ENCODE measurements at regions not wholly inside any gene's neighbourhood (a gene's known extent, or its start where the extent isn't known, plus 50 kb on each side); places are given as distances from the start of the nearest gene placed in this dataset.
"Not testable (repeated sequence)": the region's sequence is repeated elsewhere in the genome, so short reads cannot be mapped to it uniquely, and the experiment has no call there.

DNA sequence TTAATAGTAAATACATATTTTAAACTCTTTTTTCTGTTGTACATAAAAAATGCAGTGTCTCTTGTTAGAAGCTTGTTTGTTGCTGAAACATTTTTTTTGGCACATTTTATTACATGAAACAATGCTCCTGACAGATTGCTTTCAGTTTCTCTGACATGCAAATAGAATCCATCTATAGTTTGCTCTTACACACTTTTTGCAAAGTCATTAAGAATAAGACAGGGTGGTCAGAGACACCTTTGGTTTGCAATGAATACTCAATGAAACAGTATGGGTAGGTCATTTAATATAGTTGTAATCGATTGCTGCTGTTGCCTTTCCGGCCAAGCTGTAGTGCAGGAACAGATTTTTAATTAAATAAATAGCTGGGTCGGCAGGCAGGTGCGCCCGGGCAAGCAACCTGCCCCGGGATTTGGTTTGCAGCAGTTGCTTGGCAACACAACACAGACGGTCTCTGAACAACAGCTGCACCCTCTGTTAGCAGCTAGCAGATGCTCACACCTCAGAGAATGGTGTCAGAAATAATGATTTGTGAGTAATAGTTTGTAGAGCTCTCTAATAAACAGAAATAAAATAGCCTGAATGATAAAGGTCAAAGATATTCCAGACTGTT is 115.7 kb upstream of the CACNA2D1 start:
- DNase-seq, result no peak

DNA sequence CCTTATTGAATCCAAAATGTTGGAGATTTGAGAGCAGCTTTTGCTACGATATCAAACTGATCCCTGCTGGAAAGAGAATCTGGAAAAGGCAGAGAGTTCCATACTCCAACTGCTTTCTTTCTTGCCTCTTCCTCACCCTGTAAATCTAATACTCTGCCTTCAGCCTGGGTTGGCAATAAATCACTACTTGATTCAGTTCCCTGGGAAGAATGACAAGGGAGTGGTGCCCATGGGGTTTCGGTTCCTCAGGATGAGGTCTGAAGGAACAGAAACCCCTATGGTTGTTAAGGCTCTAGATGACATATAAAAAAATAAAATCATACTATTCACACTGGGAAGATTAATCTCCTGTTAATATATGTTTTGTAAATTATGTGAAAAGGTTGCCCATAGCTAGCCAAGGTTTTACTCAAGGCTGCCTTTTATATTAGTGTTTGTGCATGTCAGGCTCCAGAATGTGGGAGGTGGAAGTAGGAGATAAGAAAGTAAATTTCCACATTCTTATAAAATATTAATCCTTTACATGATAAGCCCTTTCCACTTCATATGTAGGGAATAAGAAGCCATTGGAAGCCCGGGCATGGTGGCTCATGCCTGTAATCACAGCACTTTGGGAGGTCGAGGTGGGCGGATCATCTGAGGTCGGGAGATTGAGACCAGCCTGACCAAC is 106.2 kb upstream of the CACNA2D1 start:
- no peak for DNase-seq

DNA sequence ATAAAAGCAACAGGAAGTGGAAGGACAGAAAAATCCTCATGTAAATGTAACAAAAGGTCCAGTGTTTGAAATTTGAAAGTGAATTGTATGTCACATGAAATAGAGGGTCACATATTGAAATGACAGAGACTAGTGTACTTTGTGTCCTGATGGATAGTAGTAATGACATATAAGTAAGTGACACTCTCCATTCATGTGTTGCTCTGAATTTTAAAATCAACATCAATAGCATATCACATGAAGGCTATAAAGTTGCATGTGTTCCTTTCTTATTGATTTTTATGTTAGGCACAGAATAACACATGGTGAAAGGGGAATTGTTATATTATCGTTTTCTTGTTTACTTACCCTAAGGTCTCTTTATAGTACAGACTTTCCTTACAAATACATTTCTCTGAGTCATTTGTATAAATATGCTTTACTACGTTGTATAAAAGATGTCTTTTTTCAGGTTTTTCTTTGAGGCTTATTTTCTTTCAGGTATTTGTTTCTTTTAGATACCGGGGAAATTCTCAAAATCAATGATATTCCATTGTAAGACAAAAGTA is 104.6 kb upstream of the CACNA2D1 start:
- DNase-seq, result no peak

DNA sequence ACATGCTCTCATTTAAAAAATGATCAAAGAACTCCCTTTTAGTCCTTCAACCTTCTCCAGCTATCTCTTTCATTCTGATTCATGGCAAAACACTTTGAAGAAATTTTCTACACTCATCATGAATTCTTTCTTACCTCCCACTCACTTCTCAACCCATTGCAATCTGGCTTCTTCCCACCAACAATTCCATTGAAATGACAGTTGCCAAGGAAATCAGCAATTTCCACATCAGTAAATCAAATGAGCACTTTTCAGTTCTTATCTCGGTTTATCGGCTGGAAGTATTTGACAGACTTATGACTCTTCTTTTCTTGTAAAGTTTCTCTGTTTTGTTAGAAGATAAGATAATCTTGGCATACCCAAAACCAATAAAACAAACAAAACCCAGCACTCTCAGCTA is 99.1 kb upstream of the CACNA2D1 start:
- DNase-seq, result peak; percentile 50

DNA sequence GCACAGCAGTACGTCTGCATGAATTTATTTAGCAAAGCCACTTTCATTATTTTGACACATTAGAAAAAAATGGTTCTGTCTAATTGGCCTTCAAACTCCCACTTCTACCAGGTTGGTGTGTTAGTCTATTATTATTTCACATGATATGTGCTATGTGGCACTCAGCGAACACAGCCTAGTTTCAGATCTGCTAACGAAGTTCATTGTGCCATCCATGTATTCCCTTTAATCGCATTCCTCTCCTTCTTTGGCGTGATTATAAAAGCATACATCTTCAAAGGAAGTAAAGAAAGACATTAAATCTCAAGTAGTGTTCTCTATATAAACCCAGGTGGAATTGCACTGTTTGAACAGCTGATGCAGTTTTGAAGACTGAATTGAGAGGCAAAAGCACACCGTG is 96.4 kb upstream of the CACNA2D1 start:
- no peak for DNase-seq

DNA sequence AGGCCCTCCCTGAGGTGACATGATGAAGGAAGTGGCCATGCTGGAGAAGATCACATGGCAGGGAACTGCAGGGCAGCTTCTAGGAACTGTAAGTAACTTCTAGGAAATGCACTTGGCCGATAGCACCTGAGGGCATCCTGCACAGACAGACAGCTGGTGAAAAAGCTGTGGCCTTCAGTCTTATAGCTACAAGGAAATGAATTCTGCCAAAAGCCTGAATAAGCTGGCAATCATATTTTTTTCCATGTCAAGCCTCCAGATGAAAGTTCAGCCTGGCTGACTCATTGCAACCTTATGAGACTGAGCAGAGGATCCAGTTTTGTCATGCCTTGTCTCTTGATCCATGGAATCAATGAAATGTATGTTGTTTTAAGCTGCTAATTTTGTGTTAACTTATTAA is 91.1 kb upstream of the CACNA2D1 start:
- DNase-seq, result peak; percentile 48

DNA sequence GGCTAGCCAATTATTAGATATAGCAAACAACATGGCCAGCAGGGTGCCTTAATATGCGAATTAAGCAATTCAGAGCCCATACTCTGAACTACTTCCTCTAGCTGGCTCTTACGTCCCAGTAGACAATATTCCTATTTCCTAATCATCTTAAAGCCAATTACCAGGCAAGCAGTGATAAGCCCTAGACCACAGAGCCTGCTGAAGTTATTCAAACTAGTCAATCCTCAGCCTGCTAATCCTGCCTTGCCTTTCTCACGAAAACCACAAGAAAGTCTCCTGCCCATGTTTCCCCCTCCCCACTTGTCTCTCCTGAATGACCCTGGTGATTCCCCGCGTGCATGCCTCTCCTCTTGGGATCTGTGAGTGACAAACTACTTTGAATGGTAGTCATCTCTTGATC is 86.8 kb upstream of the CACNA2D1 start:
- DNase-seq, result no peak

DNA sequence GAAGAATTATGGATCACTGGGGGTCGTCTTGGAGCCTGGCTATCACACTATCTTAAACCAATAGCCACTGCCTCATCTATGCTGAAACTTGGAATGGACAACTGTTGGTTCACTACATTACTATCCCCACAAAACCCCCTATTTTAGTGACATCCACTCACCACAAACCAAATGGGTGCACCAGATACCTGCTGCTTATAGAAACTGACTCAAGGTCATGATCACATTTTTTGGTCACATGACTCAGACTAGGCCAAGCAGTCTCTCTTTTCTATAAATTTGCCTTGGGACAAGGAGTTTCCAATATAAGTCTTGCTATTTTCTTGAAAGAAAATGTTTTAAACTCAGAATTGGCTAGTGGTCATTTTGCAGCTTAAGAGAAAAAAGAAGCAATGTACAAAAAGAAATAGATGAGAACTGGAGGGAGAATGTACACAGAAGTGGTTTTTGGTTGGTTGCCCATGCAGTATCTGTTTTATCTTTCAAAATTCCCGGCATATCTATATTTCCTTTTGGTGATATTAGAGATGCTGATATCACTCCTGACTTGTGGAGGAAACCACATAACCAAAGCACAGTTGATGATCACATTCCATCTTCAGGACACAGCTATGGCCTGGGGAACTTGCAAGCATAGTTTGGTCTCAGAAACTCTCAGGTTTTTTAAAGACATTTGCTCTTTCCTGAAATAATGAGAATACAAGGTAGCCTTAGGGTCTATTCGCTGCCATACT is 85.2 kb upstream of the CACNA2D1 start:
- peak; percentile 12 for DNase-seq

DNA sequence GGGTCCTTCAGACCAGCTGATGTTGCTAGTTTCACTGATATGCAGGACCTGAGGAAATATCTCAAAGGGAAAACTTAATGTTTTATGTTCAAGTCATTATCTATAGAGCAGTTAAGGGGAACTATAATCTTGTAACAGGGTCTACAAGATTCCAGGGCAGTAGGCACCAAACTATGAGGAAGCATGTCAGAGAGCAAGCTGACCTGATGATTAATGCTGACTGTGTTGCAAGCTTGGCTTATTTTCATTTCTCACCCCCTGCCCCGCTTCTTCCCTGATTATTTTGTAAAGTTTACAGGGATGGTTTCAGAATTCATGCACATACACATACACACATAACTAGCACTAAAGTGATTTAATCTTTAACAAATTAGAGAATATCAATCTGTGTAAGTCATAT is 84.3 kb upstream of the CACNA2D1 start:
- DNase-seq, result peak; percentile 48

DNA sequence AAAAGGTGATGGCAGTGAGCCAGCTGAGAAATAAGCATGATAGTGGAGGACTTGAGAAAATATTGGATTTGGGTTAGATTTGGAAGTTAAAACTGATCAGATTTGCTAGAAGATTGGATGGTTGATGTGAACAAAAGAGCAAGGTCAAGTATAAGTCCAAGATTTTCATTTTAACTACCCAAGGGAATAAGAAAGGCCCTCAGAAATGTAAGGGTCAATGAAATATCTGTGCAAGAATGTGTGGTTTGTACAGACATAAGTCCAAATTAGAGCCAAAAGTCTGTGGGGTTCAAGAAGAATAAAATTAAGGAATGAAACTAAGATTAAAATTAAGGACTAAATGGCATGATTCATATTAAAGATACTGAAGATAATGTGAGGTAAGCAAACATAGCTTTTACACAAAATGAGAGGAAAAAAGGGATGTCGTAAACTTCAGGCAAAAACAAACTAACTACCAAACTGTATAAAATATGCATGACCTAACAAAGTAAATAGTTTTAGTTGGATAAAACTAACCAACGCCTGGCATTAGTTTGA is 78.4 kb upstream of the CACNA2D1 start:
- DNase-seq, result no peak

DNA sequence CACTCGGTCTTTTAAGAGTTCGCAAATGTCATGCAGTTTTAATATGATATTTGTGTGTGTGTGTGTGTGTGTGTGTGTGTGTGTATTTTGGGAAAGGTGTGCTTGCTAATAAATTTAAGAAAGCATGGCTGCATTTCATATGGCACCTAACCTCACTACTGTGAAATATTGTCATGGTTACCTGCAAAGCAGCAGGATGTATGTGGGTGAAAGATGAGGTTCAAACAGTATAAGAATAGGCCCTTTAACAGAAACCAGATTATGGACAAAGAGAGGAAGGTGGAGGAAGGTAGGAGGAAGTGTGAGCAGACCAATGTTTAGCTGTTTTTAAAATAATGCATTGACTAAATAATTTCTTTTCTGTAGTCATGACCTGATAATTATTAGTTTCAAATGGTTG is 73.5 kb upstream of the CACNA2D1 start:
- DNase-seq, result no peak

DNA sequence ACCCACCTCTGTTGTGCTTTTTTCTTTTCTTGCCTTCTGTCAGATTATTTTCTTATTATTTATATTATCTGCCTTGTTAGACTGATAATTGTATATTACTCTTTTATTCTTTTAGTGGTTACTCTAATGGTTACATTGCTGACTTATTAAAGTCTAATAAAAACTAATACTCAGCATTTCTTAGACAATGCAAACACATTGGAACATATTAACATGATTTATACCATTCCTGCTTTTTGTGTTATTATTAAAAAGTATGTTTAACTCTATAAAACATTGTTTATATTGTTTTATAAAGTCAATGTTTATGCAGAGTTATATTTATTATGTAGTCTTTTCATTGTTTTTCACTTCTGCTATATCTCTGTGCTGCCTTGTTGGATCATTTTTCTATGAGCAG is 68.0 kb upstream of the CACNA2D1 start:
- DNase-seq, result no peak

DNA sequence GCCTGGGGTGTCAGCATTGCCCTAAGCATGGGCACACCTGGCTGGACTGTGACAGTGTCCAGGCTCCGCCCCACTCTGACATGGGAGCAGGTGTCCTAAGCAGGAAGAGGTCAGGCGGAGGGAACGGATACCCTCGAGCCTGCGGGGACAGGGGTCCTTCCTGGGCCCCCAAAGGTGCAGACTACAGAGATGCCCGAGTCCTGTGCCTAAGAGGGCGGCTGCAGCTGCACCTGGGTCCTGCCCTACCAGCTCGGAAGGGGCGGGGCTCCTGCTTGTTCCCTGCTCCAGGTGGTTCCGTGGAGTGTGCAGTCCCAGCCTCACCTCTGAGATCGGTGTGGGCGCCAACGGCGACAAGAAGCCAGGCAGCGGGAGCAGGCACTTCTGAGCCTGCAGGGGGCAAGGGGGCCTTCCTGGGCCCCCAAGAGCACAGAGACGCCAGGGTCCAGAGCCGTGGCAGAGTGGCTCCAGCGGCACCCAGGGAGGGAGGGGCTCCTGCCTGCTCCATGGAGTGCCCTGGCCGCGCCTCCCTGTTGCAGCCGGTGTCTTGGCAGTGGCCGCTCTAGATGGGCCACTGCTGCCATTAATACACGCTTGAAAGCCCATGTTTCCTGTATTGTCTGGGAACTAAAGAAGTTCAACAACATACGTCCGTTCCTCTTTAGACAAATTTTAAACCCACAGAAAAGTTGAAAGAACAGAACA is 64.5 kb upstream of the CACNA2D1 start:
- DNase-seq, result no peak

DNA sequence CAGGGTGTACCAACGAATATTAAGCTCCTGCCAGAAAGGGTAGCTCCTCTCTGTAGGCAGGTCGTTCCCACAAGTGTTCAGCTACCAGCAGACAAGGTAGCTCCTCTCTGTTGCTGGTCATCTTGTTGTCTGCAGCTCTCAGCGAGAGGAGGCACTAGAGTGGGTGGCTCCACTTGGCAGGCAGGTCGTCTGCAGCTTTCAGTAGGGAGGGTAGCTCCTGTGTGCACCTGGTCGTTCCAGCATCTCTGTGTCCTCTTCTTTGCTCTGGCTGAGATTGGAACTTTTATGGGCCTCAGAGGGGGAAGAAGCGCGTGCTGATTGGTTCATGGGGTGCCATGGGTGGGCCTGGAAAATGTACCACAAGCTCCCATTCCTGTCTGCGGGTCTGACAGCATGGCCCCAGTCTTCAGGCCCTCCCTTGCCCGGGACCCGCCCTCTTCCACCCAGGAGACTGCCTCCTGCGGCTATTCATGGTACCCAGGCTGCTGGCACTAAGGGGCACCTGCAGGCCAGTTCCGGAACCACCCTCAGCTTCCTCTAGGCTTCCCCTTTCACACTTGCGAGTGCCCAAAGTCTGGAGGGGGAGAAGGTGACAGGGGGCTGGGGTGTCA is 63.9 kb upstream of the CACNA2D1 start:
- no peak for DNase-seq

DNA sequence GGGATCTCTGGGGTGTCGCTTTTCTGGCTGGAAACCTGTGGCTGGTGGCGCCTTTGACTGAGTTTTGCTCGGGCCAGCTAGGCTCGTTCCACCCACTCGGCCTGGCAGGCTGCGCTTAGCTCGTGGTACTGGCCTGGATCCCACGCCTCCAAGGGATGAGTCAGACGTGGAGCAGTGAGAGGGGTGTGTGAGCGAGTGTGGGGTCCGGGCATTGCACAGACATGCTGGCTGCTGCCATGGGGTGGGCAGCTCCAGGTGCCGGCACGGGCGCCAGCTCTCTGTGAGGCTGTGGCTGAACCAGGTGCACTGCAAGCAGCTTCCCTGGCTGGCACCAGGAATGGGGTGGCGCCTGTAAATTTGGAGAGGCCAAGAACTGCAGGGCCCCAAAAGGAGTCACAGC is 63.1 kb upstream of the CACNA2D1 start:
- no peak for DNase-seq

DNA sequence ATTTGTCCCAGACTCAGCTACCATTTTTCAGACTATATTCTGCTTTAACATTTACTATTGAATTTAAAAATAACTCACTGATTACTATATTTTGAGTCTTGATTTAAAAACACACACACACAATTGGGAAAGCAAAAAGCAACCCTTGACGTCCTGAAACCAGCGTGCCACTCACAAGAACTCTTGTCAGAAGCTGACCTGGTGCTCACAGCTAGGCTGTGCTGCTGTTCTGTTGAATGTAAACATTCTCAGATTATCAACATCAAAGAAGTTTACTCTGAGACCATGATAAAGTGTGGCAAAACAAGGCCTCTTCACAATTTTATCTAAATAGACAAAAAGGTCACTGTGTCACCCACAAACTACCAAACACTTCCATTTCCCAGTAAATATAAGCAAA is 62.6 kb upstream of the CACNA2D1 start:
- DNase-seq, result no peak

DNA sequence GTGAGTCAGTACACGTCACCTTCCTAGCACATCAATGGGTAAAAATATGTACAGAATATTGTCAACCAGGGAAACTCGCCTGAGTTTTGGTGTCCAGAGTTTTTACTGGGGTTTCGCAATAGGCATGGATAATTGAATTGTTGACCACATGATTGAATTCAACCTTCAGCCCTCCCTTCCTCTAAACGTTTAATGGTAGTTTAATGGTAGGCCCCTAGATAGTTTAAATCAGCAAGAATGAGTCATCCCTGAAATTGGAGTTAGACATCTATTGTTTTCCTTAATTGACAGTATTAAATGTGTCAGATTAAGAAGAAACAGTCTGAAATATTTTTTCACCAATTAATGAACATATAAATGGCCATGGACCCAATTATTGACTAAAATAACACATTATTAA is 57.8 kb upstream of the CACNA2D1 start:
- DNase-seq, result no peak

DNA sequence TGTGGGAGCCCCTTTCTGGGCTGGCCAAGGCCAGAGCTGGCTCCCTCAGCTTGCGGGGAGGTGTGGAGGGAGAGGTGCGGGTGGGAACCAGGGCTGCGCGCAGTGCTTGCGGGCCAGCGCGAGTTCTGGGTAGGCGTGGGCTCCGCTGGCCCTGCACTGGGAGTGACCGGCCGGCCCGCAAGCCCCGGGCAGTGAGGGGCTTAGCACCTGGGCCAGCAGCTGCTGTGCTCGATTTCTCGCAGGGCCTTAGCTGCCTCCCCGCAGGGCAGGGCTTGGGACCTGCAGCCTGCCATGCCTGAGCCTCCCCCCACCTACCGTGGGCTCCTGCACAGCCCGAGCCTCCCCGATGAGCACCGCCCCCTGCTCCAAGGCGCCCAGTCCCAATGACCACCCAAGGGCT is 56.0 kb upstream of the CACNA2D1 start:
- not testable (repeated sequence) for DNase-seq

DNA sequence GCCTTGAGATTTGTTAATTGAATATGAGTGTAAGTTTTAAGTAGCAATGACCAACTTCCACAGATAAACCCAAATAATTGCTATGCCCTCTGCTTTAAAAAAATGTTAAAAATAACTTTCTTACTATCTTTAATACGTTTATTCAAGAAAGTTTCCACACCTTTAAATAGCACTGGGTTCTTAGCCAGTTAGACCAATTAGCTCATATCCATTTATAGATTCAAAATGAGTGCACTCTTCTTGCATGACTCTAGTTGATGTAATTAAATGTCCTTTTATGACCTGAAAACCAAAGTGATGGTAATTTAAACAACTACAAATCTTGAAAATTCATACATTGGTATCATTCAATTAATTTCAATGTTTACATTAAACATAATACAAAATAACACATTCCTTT is 50.8 kb upstream of the CACNA2D1 start:
- no peak for DNase-seq

Measured in HCEC 1CT (cell line).